Adrenal gland (tissue), 5 donors: ENCODE measurements at regions not wholly inside any gene's neighbourhood (a gene's known extent, or its start where the extent isn't known, plus 50 kb on each side); places are given as distances from the start of the nearest gene placed in this dataset.

ENCODE experiments used
- POLR2A ChIP-seq, 2 donors: fragments of 450-650 bp; IDR thresholded peaks; one replicate each; pipeline ENCODE4 v1.6.1; 2017; ENCODE audit warnings: antibody characterized with exemption in 2 of 2, mild to moderate bottlenecking in 2 of 2, moderate library complexity in 1 of 2
- TF ChIP-seq, protein P1 (sequence below), 6 experiments: fragments of 450-650 bp in 4 of 6; fragments of 200-600 bp in 2 of 6; sonication (generic) in 1 of 6; IDR thresholded peaks; 1 replicate in 5 of 6; 2 replicates in 1 of 6; pipeline versions ENCODE4 v1.5.1 to v1.8.0; 2016 to 2021; ENCODE audit warnings: antibody characterized with exemption in 6 of 6, mild to moderate bottlenecking in 2 of 6, moderate library complexity in 1 of 6
- donor health status: DM: no; HTN: no; CAD: no.

GRCh38 chr20:52552181-52552872 lies 360.7 kb upstream of the ZFP64 start:
- no peak for TF ChIP-seq POLR2A (IDR thresholded peaks at IDR 0.05)
- TF ChIP-seq, protein P1, sequence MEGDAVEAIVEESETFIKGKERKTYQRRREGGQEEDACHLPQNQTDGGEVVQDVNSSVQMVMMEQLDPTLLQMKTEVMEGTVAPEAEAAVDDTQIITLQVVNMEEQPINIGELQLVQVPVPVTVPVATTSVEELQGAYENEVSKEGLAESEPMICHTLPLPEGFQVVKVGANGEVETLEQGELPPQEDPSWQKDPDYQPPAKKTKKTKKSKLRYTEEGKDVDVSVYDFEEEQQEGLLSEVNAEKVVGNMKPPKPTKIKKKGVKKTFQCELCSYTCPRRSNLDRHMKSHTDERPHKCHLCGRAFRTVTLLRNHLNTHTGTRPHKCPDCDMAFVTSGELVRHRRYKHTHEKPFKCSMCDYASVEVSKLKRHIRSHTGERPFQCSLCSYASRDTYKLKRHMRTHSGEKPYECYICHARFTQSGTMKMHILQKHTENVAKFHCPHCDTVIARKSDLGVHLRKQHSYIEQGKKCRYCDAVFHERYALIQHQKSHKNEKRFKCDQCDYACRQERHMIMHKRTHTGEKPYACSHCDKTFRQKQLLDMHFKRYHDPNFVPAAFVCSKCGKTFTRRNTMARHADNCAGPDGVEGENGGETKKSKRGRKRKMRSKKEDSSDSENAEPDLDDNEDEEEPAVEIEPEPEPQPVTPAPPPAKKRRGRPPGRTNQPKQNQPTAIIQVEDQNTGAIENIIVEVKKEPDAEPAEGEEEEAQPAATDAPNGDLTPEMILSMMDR (IDR thresholded peaks at IDR 0.05): no peak
